ENCODE measurements at regions not wholly inside any gene's neighbourhood (a gene's known extent, or its start where the extent isn't known, plus 50 kb on each side); places are given as distances from the start of the nearest gene placed in this dataset.
A peak's percentile ranks its signal among the peaks of the same experiment; 100 is the strongest.
"Not testable (repeated sequence)": the region's sequence is repeated elsewhere in the genome, so short reads cannot be mapped to it uniquely, and the experiment has no call there.

GRCh38 chr5:102666164-102666946 lies 88.8 kb upstream of the PAM start:
- Histone ChIP-seq H3K79me2 (ENCODE audit: control insufficient read depth, insufficient read depth, low read length, unreplicated experiment) (no peaks in the 10 kb centered on the region), H3K4me3 (ENCODE audit: low read depth, low read length) (no peak overlapping the region), H3K27ac (ENCODE audit: low read depth, low read length) (no peak overlapping the region), H3K36me3 (ENCODE audit: insufficient read depth, low read length) (no peaks in the 10 kb centered on the region), H2AFZ (ENCODE audit: low read length, unreplicated experiment) (no peak overlapping the region), H3K4me1 (ENCODE audit: control insufficient read depth, insufficient read depth, low read length, unreplicated experiment) (peaks cover 14% of the 10 kb centered on the region), H3K27me3 (ENCODE audit: insufficient read depth, low read length) (no peaks in the 10 kb centered on the region)

GRCh38 chr5:102668220-102668932 lies 86.7 kb upstream of the PAM start:
- H3K79me2 ChIP-seq (ENCODE audit: control insufficient read depth, insufficient read depth, low read length, unreplicated experiment): no peaks in the 10 kb centered on the region
- no peaks in the 10 kb centered on the region for H3K36me3 ChIP-seq (ENCODE audit: insufficient read depth, low read length)
- H3K4me3 ChIP-seq (ENCODE audit: low read depth, low read length): no peak overlapping the region
- H2AFZ ChIP-seq (ENCODE audit: low read length, unreplicated experiment): no peak overlapping the region
- no peak overlapping the region for H3K27ac ChIP-seq (ENCODE audit: low read depth, low read length)
- no peaks in the 10 kb centered on the region for H3K27me3 ChIP-seq (ENCODE audit: insufficient read depth, low read length)
- H3K4me1 ChIP-seq (ENCODE audit: control insufficient read depth, insufficient read depth, low read length, unreplicated experiment): peaks cover 14% of the 10 kb centered on the region

- H3K79me2 ChIP-seq (ENCODE audit: control insufficient read depth, insufficient read depth, low read length, unreplicated experiment): no peaks in the 10 kb centered on the region
- no peaks in the 10 kb centered on the region for H3K27me3 ChIP-seq (ENCODE audit: insufficient read depth, low read length)
- no peak overlapping the region for H3K4me3 ChIP-seq (ENCODE audit: low read depth, low read length)
- no peaks in the 10 kb centered on the region for H3K36me3 ChIP-seq (ENCODE audit: insufficient read depth, low read length)
- H2AFZ ChIP-seq (ENCODE audit: low read length, unreplicated experiment): peak overlapping the region; percentile 87
- no peak overlapping the region for H3K27ac ChIP-seq (ENCODE audit: low read depth, low read length)
- peaks cover under 1% of the 10 kb centered on the region for H3K4me1 ChIP-seq (ENCODE audit: control insufficient read depth, insufficient read depth, low read length, unreplicated experiment)
Measured at GRCh38 chr5:102670224-102670836, 84.8 kb upstream of the PAM start.

- H3K27me3 ChIP-seq (ENCODE audit: insufficient read depth, low read length); H3K36me3 ChIP-seq (ENCODE audit: insufficient read depth, low read length); H3K4me1 ChIP-seq (ENCODE audit: control insufficient read depth, insufficient read depth, low read length, unreplicated experiment); H3K79me2 ChIP-seq (ENCODE audit: control insufficient read depth, insufficient read depth, low read length, unreplicated experiment); H3K27ac ChIP-seq (ENCODE audit: low read depth, low read length); H3K4me3 ChIP-seq (ENCODE audit: low read depth, low read length); H2AFZ ChIP-seq (ENCODE audit: low read length, unreplicated experiment): not testable (repeated sequence)
Measured at GRCh38 chr5:102671033-102671734, 83.9 kb upstream of the PAM start.

GRCh38 chr5:102678267-102679058 lies 76.6 kb upstream of the PAM start:
- Histone ChIP-seq H3K4me3 (ENCODE audit: low read depth, low read length) (no peak overlapping the region), H2AFZ (ENCODE audit: low read length, unreplicated experiment) (no peak overlapping the region), H3K27ac (ENCODE audit: low read depth, low read length) (no peak overlapping the region), H3K27me3 (ENCODE audit: insufficient read depth, low read length) (no peaks in the 10 kb centered on the region), H3K4me1 (ENCODE audit: control insufficient read depth, insufficient read depth, low read length, unreplicated experiment) (peaks cover 12% of the 10 kb centered on the region), H3K36me3 (ENCODE audit: insufficient read depth, low read length) (no peaks in the 10 kb centered on the region), H3K79me2 (ENCODE audit: control insufficient read depth, insufficient read depth, low read length, unreplicated experiment) (no peaks in the 10 kb centered on the region)

GRCh38 chr5:102681403-102681983 lies 73.6 kb upstream of the PAM start:
- peaks cover 12% of the 10 kb centered on the region for H3K4me1 ChIP-seq (ENCODE audit: control insufficient read depth, insufficient read depth, low read length, unreplicated experiment)
- no peak overlapping the region for H3K4me3 ChIP-seq (ENCODE audit: low read depth, low read length)
- H2AFZ ChIP-seq (ENCODE audit: low read length, unreplicated experiment): no peak overlapping the region
- no peaks in the 10 kb centered on the region for H3K27me3 ChIP-seq (ENCODE audit: insufficient read depth, low read length)
- H3K79me2 ChIP-seq (ENCODE audit: control insufficient read depth, insufficient read depth, low read length, unreplicated experiment): no peaks in the 10 kb centered on the region
- no peak overlapping the region for H3K27ac ChIP-seq (ENCODE audit: low read depth, low read length)
- H3K36me3 ChIP-seq (ENCODE audit: insufficient read depth, low read length): no peaks in the 10 kb centered on the region

GRCh38 chr5:102682101-102682647 lies 72.9 kb upstream of the PAM start:
- H3K4me3 ChIP-seq (ENCODE audit: low read depth, low read length): no peak overlapping the region
- H3K79me2 ChIP-seq (ENCODE audit: control insufficient read depth, insufficient read depth, low read length, unreplicated experiment): no peaks in the 10 kb centered on the region
- no peak overlapping the region for H3K27ac ChIP-seq (ENCODE audit: low read depth, low read length)
- no peak overlapping the region for H2AFZ ChIP-seq (ENCODE audit: low read length, unreplicated experiment)
- H3K27me3 ChIP-seq (ENCODE audit: insufficient read depth, low read length): no peaks in the 10 kb centered on the region
- H3K36me3 ChIP-seq (ENCODE audit: insufficient read depth, low read length): no peaks in the 10 kb centered on the region
- H3K4me1 ChIP-seq (ENCODE audit: control insufficient read depth, insufficient read depth, low read length, unreplicated experiment): peaks cover 12% of the 10 kb centered on the region

- H3K27me3 ChIP-seq (ENCODE audit: insufficient read depth, low read length); H3K79me2 ChIP-seq (ENCODE audit: control insufficient read depth, insufficient read depth, low read length, unreplicated experiment); H3K4me3 ChIP-seq (ENCODE audit: low read depth, low read length); H3K4me1 ChIP-seq (ENCODE audit: control insufficient read depth, insufficient read depth, low read length, unreplicated experiment); H2AFZ ChIP-seq (ENCODE audit: low read length, unreplicated experiment); H3K27ac ChIP-seq (ENCODE audit: low read depth, low read length); H3K36me3 ChIP-seq (ENCODE audit: insufficient read depth, low read length): not testable (repeated sequence)
Measured at GRCh38 chr5:102688076-102688475, 67.0 kb upstream of the PAM start.

- H3K79me2 ChIP-seq (ENCODE audit: control insufficient read depth, insufficient read depth, low read length, unreplicated experiment); H3K4me3 ChIP-seq (ENCODE audit: low read depth, low read length); H3K4me1 ChIP-seq (ENCODE audit: control insufficient read depth, insufficient read depth, low read length, unreplicated experiment); H3K27me3 ChIP-seq (ENCODE audit: insufficient read depth, low read length); H3K27ac ChIP-seq (ENCODE audit: low read depth, low read length); H3K36me3 ChIP-seq (ENCODE audit: insufficient read depth, low read length); H2AFZ ChIP-seq (ENCODE audit: low read length, unreplicated experiment): not testable (repeated sequence)
Measured at GRCh38 chr5:102688581-102689342, 66.3 kb upstream of the PAM start.
